ENCODE measurements at regions not wholly inside any gene's neighbourhood (a gene's known extent, or its start where the extent isn't known, plus 50 kb on each side); places are given as distances from the start of the nearest gene placed in this dataset.
"Not testable (repeated sequence)": the region's sequence is repeated elsewhere in the genome, so short reads cannot be mapped to it uniquely, and the experiment has no call there.

DNA sequence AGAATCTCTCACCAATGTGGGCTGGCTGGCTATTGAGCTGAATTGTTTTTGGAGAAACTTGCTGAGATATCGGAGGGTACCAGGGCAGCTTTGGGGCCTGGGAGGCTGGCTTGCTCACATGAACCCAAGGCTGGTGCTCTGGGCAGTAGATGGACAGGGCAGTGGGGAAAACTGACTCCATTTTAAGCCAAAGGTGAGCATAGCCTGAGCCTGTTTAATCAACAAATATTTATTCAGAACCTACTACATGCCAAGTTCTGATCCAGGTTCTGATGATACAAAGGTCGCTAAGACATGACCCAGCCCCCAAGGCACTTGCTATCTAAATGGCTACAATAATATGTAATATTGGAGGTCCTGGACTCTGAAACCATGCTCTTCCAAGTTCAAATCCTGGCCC is 86.6 kb downstream of the BUB3 start:
- TF ChIP-seq, protein P1, sequence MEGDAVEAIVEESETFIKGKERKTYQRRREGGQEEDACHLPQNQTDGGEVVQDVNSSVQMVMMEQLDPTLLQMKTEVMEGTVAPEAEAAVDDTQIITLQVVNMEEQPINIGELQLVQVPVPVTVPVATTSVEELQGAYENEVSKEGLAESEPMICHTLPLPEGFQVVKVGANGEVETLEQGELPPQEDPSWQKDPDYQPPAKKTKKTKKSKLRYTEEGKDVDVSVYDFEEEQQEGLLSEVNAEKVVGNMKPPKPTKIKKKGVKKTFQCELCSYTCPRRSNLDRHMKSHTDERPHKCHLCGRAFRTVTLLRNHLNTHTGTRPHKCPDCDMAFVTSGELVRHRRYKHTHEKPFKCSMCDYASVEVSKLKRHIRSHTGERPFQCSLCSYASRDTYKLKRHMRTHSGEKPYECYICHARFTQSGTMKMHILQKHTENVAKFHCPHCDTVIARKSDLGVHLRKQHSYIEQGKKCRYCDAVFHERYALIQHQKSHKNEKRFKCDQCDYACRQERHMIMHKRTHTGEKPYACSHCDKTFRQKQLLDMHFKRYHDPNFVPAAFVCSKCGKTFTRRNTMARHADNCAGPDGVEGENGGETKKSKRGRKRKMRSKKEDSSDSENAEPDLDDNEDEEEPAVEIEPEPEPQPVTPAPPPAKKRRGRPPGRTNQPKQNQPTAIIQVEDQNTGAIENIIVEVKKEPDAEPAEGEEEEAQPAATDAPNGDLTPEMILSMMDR (IDR thresholded peaks at IDR 0.05; ENCODE audit: insufficient read depth, low read depth, low read length), result no peak
- DNase-seq (ENCODE audit: low read depth), result no peak
- H3K4me3 ChIP-seq (ENCODE audit: low read depth, low read length), result no peak overlapping the region

DNA sequence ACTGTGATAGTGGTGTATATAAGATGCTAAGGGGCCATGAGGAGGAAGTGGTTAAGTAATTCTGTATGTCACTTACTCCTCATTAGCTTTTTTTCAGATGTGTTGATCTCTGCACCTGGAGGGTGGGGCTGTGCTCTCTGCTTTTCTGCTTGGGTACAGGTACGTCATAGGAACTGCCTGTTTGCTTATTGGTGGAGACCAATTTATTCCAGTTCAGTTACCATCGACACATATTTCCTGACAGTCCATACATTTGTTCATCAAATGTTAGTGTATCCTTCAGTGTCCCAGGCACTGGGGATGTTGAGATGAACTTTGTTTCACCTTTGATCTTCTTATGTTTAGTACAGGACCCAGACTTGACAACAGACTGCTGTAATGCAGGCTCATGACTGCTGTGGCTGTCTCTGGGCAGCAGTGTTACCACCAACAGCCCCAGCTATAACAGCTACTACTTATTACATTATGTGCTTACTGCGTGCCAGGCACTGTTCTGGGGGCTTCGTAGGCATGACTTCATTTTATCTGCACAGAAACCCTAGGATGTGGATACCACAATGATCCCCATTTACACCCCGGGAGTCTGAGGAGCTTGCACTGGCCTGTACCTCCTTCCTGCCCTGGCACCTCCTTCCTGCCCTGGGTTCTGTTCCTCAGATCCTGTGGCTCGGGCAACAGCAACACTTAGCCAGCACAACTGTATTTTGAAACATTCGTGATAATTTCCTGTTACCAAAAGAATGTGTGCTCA is 87.4 kb downstream of the BUB3 start:
- no peak overlapping the region for H3K4me3 ChIP-seq (ENCODE audit: low read depth, low read length)
- TF ChIP-seq, protein P1 (IDR thresholded peaks at IDR 0.05; ENCODE audit: insufficient read depth, low read depth, low read length), result no peak
- DNase-seq (ENCODE audit: low read depth), result no peak

DNA sequence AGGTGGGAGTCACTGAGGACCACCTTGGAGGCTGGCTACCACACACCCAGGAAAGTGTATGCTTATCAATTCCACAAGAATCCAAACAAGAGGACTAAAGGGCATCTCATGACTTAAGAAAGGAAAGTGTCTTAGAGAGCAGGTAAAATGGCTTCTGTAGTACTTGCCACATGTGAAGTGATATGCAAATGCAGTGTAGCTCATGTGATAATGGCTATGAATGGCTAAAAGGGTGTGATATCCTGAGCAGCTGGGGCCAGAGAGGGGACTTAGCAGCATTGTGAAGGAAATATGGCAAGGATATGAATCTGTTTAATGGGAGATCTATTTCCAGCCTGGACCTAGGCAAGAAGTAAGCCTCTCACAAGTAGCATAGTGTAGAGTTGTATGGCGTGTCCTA is 90.5 kb downstream of the BUB3 start:
- H3K4me3 ChIP-seq (ENCODE audit: low read depth, low read length), result no peak overlapping the region
- TF ChIP-seq, protein P1 (IDR thresholded peaks at IDR 0.05; ENCODE audit: insufficient read depth, low read depth, low read length), result no peak
- DNase-seq (ENCODE audit: low read depth), result no peak

DNA sequence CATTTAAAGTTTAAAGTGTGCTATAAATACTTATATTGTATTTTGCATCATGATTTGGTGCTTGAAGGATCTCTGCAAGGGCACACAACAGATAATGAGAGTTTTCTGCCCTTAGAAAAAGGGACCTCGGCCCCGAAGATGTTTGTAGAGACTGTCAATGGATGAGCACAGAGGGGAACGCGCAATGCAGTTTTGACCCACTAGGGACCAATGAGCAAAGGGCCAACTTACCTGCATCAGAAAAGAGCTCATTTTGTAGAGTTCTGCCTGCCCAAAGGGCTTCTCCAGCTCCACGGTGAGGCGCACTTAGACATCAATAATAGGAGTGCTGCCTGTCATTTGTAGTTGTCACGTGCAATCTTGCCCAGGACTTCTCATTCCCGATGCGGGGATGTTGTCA is 91.1 kb downstream of the BUB3 start:
- DNase-seq (ENCODE audit: low read depth), result no peak
- TF ChIP-seq, protein P1 (IDR thresholded peaks at IDR 0.05; ENCODE audit: insufficient read depth, low read depth, low read length), result no peak
- no peak overlapping the region for H3K4me3 ChIP-seq (ENCODE audit: low read depth, low read length)

DNA sequence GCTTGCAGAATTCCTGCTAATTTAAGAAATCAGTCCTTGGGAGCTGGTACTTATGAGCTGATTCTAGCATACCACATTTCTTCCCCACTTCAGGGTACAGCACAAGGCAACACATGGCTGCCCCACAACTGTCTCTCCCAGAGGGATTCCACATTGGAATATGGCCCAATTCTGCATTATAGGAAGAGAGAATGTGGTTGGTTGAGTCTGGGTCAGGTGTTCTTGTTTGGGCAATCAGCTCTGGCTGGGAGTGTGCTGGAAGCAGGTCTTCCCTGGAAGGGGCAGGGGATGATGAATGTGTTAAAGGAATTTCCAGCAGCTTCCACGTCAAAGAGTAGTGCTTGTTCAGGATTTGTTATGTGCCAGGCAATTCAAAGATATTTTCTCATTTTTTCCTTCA is 95.7 kb downstream of the BUB3 start:
- H3K4me3 ChIP-seq (ENCODE audit: low read depth, low read length), result no peak overlapping the region
- no peak for DNase-seq (ENCODE audit: low read depth)
- TF ChIP-seq, protein P1 (IDR thresholded peaks at IDR 0.05; ENCODE audit: insufficient read depth, low read depth, low read length), result no peak

DNA sequence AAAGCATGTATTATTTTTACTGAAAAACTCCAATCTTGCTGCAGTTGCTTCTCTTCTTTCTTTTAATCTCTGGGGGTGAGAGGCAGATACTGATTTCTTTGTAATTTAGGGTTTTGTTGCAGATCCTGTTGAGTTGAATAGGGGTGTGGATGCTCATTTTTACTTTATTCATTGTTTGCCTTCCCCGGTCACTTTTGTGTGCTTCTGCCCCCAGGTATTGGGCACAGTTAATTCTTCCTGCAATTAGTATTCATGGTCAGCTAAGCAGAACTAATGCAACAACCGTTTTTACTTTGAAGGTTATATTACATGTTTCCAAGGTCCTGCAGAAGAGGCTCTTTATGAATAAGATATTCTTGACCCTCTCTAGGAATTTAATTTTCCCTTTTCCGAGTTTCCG is 96.4 kb downstream of the BUB3 start:
- TF ChIP-seq, protein P1 (IDR thresholded peaks at IDR 0.05; ENCODE audit: insufficient read depth, low read depth, low read length), result no peak
- no peak overlapping the region for H3K4me3 ChIP-seq (ENCODE audit: low read depth, low read length)
- DNase-seq (ENCODE audit: low read depth), result no peak

DNA sequence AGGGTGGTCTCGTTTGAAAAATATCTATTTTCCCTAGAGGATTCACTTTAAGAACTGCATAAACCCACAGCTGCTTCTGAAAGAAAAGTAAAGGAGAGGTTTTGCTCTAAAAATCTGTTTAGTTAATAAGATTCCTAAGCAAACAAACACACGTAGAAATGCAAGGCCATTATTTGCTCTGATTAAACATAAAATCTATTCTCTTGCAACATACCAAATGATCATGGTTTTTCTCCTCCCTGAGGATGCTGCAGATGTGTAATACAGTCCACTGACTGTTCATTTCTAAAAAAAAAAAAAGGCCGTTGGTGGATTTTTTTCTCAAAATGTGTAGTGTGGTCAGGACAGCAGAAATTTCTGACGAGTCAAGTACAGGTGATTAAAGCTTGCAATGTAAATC is 98.6 kb downstream of the BUB3 start:
- TF ChIP-seq, protein P1 (IDR thresholded peaks at IDR 0.05; ENCODE audit: insufficient read depth, low read depth, low read length), result no peak
- DNase-seq (ENCODE audit: low read depth), result no peak
- no peak overlapping the region for H3K4me3 ChIP-seq (ENCODE audit: low read depth, low read length)

DNA sequence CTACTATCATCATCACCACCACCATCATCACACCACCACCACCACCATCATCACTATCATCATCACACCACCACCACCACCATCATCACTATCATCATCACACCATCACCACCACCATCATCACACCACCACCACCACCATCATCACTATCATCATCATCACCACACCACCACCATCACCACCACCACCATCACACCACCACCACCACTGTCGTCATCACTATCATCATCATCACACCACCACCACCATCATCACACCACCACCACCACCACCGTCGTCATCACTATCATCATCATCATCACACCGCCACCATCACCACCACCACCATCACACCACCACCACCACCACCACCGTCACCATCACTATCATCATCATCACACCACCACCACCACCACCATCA is 100.1 kb downstream of the BUB3 start:
- not testable (repeated sequence) for DNase-seq (ENCODE audit: low read depth); H3K4me3 ChIP-seq (ENCODE audit: low read depth, low read length)

Measured in fibroblast of villous mesenchyme (primary cell).